Erythroblast (primary cell): ENCODE measurements at regions not wholly inside any gene's neighbourhood (a gene's known extent, or its start where the extent isn't known, plus 50 kb on each side); places are given as distances from the start of the nearest gene placed in this dataset.
"Not testable (repeated sequence)": the region's sequence is repeated elsewhere in the genome, so short reads cannot be mapped to it uniquely, and the experiment has no call there.

Experiments
- DNase-seq, 2 experiments: peaks; one replicate each; lab custom pipeline; 2025; lab: John Stamatoyannopoulos, UW
- GATA1 ChIP-seq: IDR thresholded peaks from 2 replicates; pipeline ENCODE4 v1.6.1; 2011; ENCODE audit warnings: low read depth, mild to moderate bottlenecking, control low read depth, low read length, moderate library complexity
- POLR2A ChIP-seq: IDR thresholded peaks from 2 replicates; pipeline ENCODE4 v1.6.1; 2011; ENCODE audit warnings: mild to moderate bottlenecking, low read length

DNA sequence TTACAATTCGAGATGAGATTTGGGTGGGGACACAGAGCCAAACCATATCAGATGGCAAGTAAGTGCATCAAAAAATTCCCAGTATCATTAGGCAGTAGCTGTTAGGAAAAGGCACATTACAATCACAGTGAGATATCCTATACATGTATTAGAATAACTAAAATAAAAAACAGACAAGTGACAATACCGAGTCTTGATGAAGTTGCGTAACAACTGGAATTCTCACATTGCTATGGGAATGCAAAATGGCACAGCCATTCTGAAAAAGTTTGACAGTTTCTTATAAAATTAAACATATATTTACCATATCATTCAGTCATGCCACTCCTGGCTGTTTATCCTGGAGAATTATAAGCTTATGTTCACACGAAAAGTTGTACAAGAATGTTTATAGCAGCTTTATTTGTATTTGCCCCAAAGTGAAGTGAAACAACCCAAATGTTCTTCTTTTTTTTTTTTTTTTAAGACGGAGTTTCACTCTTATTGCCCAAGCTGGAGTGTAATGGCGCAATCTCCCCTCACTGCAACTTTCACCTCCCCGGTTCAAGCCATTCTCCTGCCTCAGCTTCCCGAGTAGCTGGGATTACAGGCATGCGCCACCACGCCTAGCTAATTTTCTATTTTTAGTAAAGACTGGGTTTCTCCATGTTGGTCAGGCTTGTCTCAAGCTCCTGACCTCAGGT lies 93.1 kb upstream of the TLE1 start:
- DNase-seq, result no peak
- TF ChIP-seq GATA1 (no peak), POLR2A (no peak)

DNA sequence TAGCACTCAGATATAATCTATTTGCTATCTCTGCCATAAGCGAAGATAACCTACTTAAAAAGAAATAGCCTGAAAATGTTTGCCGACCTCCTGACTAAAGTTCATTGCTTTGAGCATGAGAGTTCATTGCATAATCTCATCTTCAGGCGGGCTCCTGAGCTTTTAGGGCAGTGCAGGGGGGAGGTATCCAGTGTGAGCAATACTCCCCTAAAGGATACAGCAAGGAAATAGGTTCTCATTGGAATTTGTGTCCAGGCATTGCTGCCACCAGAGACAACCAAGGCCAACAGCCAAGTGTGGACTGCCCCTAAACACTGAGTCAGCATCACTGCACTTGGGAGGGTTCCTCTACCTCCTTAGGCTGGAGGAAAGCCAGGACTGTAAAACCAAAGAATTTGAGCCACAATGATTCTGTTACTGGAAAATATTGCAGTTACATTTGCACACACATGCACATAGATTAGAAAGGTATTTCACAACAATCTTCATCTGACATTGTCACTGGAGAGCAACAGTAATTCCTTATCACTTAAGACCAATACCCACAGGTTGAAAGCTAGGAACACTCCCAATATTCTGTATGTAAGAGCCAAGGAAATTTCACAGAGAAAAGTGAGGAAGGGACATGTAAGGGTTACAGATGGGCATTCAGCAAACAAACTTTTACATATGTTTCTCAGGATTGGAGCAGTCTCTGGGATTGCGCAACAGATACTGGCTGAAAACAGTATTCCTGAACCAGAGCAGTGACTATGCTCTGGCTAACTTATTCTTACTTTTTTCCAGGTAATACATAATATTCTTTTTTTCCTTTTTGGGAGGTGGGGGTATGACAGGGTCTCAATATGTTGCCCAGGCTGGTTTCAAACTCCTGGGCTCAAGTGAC lies 98.6 kb upstream of the TLE1 start:
- peak; percentile 73 to 87 for DNase-seq
- TF ChIP-seq GATA1, result no peak
- no peak for TF ChIP-seq POLR2A

DNA sequence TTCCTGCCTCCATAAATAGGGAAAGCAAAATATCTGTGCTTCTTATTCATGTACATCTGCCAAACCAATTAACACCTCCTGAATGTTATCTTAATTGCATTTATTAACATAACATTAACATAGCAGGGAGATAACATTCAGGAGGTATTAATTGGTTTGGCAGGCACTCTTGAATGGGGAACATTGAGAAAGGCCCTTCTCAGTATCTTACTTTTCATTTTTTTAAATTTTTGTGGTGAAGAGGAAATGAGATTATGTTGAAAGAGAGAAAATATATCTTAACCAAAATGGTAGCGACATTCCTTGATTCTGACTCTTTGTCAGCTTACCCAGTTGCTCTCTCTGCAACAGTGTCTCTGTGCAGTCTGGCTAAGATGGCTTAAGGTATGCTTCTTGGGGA lies 100.4 kb upstream of the TLE1 start:
- no peak for DNase-seq
- TF ChIP-seq GATA1 (no peak), POLR2A (no peak)

DNA sequence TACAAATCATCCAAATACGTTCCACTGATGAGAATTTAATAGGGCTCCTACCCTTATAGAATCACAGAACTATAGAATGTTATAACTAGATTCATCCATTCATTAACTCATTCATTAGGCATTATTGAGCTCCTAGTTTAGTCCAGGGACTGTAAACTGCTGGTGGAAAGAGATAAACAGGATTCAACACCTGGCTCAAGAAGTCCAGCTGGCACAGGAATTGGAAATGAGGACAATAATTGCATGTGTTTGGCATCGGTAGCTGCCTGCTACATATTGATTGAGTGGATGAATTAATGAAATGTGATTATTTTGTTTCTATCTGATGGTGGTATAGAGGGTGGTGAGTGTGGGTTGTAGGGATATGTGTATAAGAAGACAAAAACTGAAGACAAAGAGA lies 100.8 kb upstream of the TLE1 start:
- TF ChIP-seq GATA1 (no peak), POLR2A (no peak)
- DNase-seq, result no peak

DNA sequence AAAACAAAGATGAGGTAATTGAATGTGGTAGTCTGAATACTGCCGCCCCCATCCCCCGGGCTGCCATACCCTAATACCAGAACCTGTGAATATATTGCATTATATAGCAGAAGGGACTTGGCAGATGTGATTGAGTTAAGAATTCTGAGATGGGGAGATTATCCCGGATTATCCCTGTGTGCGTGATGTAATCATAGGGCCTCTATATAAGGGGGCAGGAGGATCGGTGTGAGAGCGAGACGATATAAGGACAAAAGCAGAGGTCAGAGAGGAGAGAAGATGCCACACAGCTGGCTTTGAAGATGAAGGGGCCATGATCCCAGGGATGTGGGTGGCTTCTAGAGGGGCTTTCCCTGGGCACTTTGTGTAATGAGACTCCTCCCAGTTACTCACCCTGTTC lies 101.7 kb upstream of the TLE1 start:
- no peak for DNase-seq
- TF ChIP-seq GATA1 (no peak), POLR2A (no peak)

DNA sequence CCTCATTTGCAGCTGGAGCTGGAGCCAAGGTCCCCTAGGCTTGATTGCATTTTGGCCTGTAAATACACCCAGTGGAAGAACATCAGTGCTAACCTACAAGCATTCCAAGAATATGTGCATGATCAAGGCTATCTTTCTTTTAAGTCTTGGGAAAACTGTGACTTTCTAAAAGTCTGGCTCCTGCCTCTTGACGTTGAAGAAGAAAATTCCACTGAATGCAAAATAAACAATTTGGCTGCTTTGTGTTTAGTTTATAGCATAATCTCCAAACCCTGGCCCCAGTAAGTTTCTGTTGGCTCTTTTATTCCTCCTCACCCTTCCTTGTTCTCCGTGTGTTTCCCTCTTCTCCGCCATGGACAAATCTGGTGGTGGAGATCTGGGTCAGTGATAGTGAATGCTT lies 109.3 kb upstream of the TLE1 start:
- DNase-seq, result no peak
- TF ChIP-seq POLR2A (no peak), GATA1 (no peak)

DNA sequence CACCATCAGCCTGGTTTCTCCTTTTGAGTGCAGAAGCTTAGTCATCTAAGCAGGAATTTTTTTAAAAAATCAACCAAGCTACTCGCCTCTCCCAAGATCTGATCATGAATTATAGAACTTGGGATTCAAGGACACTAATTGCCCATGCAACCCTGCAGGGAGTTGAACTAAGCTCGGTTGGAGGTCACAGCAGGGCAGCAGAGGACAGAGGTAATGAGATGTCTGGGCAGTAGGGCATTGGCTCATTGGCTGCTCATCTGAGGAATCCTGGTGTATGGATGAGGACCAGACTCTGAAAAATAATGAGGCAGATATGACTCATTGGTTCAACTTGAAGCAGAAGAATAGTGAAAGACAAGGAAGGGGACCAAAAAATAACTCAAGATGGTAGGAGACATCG lies 111.8 kb upstream of the TLE1 start:
- TF ChIP-seq POLR2A (no peak), GATA1 (no peak)
- no peak for DNase-seq

DNA sequence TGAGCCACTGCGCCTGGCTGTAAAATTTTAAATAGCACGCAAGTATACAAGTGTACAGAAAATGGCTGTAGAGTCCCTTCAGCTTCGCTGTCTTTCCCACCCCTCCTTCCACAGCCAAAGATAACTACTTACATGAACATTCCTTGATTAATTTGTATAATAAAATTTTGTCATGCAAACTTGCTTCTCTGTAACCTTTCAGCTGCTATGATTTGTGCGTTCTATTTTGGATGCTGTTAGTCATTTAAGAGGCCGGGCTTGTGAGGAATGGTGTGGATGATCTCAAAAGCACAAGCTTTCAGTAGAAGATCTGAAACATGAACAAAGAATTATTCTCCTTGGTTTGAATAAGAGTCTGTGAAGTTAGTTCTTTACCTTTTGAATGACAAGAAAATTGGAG lies 115.0 kb upstream of the TLE1 start:
- no peak for DNase-seq
- TF ChIP-seq POLR2A, result no peak
- no peak for TF ChIP-seq GATA1

DNA sequence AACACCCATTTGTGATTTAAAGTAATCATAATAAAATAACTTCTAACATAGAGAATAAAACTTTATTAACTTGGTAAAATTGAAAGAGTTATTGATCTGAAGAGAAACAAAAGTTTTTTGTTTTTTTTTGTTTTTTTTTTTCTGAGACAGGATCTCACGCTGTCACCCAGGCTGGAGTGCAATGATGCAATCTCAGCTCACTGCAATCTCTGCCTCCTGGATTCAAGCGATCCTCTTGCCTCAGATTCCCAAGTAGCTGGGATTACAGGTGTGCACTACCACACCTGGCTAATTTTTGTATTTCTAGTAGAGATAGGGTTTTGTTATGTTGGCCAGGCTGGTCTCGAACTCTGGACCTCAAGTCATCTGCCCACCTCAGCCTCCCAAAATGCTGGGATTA lies 116.5 kb upstream of the SPATA31D4 start:
- not testable (repeated sequence) for DNase-seq

DNA sequence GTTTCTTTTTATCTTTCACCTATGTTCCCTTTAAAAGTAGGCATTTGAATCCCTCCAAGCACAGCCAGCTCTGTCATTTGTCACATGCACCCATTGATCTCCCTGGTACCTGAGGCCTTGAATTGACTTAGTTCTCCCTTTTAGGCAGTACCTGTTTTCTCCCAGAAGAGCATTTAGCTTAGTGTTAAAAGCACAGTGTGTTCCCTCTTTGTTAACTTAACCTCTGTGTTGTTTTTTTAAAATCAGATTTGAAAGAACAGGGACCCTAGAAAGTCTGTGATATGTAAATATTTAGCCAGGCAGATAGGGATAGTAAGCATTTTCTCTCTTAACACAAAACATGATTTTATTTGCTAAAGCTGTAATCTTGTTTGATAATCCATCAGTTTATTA lies 113.8 kb upstream of the SPATA31D4 start:
- no peak for TF ChIP-seq POLR2A
- TF ChIP-seq GATA1, result no peak
- no peak for DNase-seq

DNA sequence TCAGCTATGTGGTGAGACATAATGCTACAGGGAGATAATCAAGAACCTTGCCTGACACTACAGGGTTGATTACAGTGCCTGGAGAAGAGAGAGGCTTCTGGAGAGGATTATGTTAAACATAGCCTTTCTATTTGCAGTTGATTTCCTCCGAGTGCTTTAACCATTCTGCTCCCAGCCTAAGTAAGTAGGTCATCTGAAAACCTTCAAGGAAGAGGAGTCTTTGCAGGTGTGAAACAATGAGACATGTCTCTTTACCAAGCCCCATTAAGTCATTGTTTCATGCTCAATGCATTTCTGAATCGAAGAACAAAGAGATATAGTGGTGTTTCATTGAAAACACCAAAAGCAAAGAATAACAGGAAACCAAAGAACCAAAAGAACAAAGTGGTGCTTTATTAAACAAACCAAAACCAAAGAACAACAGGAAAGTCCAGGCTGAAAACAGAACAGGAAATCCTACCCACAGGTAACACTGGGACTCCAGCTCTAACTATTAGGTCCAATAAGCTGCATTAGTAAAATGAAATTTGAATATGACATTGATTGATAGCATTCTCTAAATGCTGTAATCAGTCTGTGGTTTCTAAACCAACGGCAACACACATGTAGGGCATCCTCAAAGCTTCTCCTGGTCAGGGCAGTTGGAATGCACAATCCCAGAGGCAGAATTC lies 113.3 kb upstream of the SPATA31D4 start:
- TF ChIP-seq GATA1 (no peak), POLR2A (no peak)
- DNase-seq, result peak in 1 of 2 experiments; percentile 26

DNA sequence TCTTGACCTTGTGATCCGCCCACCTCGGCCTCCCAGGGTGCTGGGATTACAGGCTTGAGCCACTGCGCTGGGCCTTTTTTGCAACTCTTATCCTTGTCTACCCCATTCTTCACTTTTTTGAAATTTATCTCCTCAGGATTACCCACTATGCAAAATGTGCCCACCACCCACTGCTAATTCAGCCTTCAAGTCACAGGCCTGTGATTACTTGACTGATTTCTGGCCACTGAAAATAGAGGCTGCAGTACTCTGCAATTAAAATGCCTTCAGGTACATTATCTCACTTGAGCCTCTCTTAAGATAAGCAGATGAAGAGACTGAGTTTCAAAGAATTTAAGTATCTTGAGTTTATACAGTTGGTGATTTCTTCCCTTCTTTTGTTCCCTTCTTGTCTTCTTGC lies 112.4 kb upstream of the SPATA31D4 start:
- TF ChIP-seq GATA1 (no peak), POLR2A (no peak)

DNA sequence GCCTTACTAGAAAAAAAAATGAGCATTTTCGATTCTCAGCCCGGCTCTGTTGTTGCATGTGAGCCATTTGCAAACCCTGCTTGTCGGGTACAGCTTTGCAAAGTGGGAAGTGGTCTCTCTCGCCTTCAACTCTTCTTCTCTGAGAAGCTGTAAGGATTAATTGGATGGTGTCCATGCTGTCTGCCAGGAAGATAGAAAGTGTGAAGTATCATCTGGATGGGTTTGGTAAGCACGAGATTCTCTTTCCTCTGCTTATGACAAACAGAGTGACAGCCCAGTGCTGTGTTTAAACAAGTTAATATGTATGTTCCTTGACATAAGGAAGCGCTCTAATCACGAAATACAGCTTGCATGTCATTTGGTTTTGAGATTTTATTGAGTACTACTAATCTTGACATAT lies 109.1 kb upstream of the SPATA31D4 start:
- TF ChIP-seq POLR2A, result no peak
- no peak for TF ChIP-seq GATA1
- DNase-seq, result no peak

More for the DNA sequence above, 112.4 kb upstream of the SPATA31D4 start:
- DNase-seq, result no peak

DNA sequence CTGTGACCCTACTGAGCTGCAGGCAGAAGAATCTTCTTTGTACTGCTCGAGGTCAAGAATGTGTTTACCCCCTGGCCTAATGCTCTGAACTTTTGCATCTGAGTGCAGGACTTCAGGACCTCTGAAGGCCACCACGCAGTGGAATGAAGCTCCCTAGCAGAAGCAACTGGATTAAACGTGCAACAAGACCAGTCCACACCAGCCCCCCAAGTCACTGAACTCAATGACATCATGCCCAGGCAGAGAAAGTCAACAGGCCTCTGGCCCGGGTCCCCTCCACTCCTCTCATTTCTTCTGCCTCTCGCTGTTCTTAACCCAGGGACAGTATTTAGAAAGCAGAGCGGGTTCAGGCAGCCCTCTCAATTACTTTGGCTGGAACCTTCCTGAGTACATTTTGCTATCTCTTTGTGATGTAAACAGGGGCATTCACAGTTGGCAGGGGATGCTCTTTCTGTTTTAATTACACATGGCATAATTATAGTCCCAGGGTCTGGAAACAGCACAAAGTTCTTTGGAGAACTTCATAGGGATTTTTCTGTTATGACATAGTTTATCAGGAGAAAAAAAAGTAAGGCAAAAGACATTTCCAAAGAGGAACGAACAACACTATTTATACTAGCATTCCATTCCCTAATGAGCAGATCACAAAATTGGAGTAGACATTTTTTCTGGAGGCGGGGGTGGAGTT lies 108.2 kb upstream of the SPATA31D4 start:
- TF ChIP-seq POLR2A (no peak), GATA1 (no peak)
- no peak for DNase-seq
